Middle frontal gyrus (tissue), 1 donor: ENCODE measurements at regions not wholly inside any gene's neighbourhood (a gene's known extent, or its start where the extent isn't known, plus 50 kb on each side); places are given as distances from the start of the nearest gene placed in this dataset.
"Not testable (repeated sequence)": the region's sequence is repeated elsewhere in the genome, so short reads cannot be mapped to it uniquely, and the experiment has no call there.

Experiments used
- DNase-seq: peaks from one replicate; pipeline ENCODE4 v3.0.0-alpha.2; 2015; ENCODE audit warnings: low spot score; ENCODE audit errors: extremely low spot score

DNA sequence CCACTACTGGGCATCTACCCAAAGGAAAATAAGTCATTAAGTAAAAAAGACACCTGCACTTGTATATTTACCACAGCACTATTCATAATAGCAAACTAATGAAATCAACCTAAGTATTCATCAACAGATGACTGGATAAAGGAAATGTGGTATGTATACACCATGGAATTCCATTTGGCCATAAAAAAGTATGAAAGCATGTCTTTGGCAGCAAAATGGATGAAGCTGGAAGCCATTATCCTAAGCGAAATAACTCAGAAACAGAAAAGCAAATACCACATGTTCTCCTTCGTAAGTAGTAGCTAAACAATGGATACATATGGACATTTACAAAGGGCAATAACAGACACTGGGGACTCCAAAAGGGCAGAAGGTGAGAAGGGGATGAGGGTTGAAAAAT lies 485.7 kb upstream of the BRINP3 start:
- no peak for DNase-seq

DNA sequence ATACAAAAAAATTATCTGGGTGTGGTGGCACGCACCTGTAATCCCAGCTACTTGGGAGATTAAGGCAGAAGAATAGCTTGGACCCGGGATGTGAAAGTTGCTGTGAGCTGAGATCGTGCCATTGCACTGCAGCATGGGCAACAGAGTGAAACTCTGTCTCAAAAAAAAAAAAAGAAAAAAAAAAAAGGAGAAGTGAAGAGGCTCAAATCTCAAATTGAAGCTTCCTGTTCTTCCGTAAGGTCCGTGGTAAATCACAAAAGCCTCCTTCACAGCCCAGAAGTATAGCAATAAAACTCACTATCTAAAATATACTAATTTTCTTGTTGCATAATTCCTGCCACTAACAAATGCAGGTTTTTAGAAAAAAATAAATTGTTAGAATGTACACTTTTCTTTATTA lies 498.2 kb upstream of the BRINP3 start:
- DNase-seq, result no peak

GRCh38 chr1:191002768-191003167 lies 525.1 kb upstream of the BRINP3 start:
- DNase-seq, result no peak

GRCh38 chr1:191016765-191017164 lies 539.1 kb upstream of the BRINP3 start:
- no peak for DNase-seq

- no peak for DNase-seq
Observed at GRCh38 chr1:191022856-191023255, 545.2 kb upstream of the BRINP3 start.

DNA sequence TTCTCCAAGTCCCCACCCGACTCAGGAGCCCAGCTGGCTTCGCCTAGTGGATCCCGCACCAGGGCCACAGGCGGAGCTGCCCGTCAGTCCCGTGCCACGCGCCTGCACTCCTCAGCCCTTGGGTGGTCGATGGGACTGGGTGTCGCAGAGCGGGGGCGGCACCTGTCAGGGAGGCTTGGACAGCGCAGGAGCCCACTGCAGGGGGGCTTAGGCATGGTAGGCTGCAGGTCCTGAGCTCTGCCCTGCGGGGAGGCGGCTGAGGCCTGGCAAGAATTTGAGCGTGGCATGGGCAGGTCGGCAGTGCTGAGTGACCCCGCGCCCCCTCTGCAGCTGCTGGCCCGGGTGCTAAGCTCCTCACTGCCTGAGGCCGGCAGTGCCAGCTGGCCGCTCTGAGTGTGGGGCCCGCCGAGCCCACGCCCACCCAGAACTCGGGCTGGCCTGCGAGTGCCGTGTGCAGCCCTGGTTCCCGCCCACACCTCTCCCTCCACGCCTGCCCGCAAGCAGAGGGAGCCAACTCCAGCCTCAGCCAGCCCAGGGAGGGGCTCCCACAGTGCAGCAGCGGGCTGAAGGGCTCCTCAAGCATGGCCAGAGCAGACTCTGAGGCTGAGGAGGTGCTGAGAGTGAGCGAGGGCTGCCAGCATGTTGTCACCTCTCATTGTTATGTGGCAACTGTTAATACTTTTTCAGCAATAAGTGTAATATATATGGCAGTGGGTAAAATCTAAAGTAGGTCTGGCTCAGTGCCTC lies 548.4 kb upstream of the BRINP3 start:
- DNase-seq, result no peak

- DNase-seq, result no peak
Observed at GRCh38 chr1:191026828-191027227, 549.2 kb upstream of the BRINP3 start.

DNA sequence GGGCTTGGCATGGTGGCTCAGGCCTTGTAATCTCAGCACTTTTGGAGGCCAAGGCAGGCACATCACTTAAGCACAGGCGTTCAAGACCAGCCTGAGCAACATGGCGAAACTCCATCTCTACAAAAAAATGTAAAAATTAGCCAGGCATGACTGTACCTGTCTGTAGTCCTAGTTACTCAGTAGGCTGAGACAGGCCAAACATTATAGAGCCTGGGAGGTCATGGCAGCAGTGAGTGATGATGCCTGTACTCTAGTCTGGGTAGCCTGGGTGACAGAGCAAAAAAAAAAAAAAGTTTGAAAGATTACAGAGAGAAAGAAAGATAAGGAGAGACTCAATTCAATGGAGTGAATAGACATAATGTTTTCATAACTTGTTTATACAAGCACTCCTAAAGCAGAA lies 556.5 kb upstream of the BRINP3 start:
- DNase-seq, result no peak

DNA sequence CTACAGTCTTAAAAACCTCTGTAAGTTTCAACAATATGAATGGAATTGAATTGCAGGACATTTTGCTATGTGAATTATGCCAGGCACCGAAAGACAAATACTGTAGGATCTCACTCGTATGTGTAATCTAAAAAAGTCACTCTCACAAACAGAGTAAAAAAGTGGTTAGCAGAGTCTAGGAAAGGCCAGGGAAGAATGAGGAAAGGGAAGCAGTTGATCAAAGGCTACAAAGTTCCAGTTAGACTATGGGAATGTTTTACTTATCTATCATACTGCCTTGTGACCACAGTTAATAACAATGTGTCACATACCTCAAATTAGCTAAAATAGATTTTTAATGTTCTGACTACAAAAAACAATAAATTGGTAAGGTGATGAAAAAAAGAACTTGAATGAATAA lies 565.4 kb upstream of the BRINP3 start:
- no peak for DNase-seq

DNA sequence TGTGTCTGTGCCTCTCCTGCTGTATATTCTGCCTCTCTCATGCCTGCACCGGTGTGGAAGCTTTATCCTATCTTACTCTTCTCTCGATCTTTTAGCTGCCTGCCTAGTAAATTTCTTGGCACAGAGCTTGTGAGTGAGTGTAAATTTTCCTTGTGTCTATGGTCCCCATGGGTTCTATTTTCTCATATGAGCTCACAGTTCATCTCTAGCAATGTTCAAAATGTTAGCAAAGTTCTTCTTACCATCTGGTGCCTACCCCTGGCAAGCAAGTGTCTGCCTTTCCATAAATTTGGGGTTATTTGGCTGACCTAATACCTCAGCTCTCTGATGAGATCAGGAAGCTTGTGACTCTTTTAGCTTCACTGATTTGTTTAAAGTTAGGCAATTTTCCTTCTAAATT lies 572.1 kb upstream of the BRINP3 start:
- no peak for DNase-seq

DNA sequence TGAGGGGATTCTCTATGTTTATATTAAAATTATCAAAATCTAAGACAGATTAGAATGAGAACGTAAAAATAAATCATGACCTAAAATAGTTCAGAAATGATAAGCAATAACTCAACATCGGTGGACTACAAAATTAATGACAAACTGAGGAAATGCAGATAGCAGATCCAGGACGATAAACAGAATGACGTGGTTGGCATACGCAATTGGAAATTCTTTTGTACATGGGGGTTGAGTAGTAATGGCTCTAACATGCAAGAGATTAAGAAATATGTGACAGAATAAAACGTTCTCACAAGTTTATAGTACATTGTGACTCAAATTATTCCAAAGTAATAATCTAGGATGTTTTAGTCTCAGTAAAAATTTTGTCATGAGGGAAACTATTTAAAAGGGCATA lies 575.2 kb upstream of the BRINP3 start:
- DNase-seq, result no peak

DNA sequence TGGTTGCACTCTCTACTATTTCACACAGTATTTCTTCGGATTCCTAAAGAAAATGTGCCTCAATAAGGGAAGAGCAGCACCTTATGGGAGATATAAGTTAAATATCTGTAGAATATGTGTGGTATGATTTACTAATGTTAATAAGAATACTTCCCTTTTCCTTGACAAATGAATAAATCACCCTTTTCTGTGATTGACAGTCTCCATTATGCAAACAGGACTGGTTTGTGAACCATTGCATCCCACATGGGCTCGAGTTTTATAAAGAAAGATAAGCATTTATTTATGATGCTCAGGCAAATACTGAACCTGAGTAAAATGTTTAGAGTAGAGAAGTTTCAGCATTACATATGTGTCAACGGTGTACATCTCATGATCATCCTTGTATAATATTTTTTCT lies 587.7 kb upstream of the BRINP3 start:
- no peak for DNase-seq

- DNase-seq, result no peak
Observed at GRCh38 chr1:191065771-191066170, 588.1 kb upstream of the BRINP3 start.

GRCh38 chr1:191074881-191075280 lies 597.2 kb upstream of the BRINP3 start:
- no peak for DNase-seq

- DNase-seq, result not testable (repeated sequence)
Observed at GRCh38 chr1:191083090-191083489, 605.4 kb upstream of the BRINP3 start.

GRCh38 chr1:191085121-191085520 lies 607.5 kb upstream of the BRINP3 start:
- DNase-seq, result no peak

- no peak for DNase-seq
Observed at GRCh38 chr1:191086910-191087309, 609.2 kb upstream of the BRINP3 start.

- no peak for DNase-seq
Observed at GRCh38 chr1:191096405-191096804, 618.7 kb upstream of the BRINP3 start.

GRCh38 chr1:191099696-191100095 lies 622.0 kb upstream of the BRINP3 start:
- no peak for DNase-seq

DNA sequence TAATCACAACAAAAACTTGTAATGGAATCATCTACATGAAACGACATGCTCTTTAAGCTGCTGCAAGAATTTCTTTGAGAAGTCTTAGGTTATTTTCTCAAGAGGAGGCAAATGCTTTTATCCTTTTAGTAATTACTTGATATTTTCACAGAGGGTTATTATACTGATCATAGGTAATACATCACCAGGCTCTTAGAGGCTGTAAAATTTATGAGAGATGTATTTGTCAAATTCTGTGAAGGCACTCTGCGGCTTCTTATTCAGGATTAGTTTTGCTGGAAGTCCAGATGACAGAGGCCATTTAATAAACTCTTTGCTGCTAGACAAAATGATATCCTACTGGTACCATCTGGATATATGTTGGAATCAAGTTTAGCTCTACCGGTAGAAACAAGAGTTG lies 624.3 kb upstream of the BRINP3 start:
- no peak for DNase-seq

GRCh38 chr1:191125950-191126349 lies 648.3 kb upstream of the BRINP3 start:
- DNase-seq, result no peak

DNA sequence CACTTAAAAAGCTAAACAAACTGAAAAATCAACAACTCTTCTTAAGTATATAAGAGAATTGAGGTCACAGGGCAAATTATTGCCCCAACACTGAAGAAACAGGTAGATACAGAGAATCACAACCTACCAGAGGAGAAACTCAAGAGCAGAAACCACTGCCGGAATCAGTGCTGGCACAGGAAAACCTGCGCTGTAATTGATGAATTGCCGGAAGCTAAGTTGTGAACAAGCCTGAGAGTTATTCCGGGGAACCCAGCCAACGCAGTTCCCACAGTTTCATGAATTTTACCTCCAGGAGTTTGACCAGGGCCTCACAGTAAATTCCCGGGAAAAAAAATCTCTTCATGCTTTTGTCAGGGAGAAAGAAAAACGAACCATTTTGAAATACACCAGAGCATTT lies 657.1 kb upstream of the BRINP3 start:
- no peak for DNase-seq

DNA sequence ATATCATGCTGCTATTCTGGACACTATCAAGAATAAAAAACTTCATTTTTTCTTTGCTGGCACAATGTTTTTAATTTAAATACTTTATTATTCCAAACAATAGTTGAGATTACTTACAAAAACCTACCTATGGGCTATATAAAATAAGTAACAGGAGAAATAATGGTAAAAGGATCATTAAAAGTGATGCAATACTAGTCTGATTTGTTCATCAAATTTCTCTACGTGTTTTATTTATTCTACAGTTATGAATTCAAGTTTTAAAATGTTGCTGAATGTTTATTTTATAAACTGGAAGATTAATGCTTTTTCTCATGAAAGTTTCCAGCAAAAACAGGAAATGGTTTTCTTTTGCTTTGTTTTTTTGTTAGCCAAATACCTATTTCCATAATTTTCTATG lies 662.4 kb upstream of the BRINP3 start:
- DNase-seq, result no peak

GRCh38 chr1:191142748-191143147 lies 665.1 kb upstream of the BRINP3 start:
- DNase-seq, result no peak
